Fibroblast of skin of left quadriceps (primary cell): ENCODE measurements at regions not wholly inside any gene's neighbourhood (a gene's known extent, or its start where the extent isn't known, plus 50 kb on each side); places are given as distances from the start of the nearest gene placed in this dataset.

Experiments used
- DNase-seq, 2 experiments: peaks; one replicate each; pipeline ENCODE4 v3.0.0-alpha.2; 2013; ENCODE audit warnings: low read depth in 2 of 2

DNA sequence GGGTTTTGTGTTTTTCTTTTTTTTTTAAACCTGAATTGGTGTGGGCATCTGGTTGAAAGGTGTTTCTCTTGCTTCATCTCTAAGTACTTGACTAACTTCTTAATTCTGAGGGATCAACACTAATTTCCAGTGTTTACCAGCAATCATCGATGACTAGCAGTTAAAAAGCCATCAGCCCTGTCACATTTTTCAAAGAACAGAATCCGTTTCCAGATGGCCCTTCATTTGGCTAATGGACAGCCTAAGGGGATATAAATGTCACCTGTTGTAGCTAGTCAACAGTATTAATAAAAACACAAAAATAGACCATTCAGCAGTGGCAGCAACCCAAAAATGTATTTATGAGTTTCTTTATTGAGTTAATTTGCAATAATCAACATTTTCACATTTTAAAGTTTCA, 1076.5 kb downstream of the MAT2B start:
- DNase-seq = no peak

DNA sequence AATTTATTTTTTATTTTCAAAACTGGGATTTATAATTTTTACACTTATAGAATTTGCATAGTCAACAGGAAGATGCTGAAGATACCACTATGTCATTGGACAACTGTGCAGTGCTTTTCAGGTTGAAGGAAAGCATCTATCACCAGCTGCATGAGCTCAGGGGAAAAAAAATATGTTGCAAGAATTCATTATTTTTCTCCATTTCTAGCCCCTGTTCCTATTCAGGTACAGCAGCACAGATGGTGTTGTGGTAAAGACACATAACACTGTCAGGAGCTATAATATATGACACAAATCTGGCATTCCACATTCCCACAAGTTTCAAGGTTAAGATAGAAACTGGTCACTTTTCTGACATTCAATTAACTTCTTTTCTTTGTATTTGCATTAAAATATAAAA, 1088.6 kb downstream of the MAT2B start:
- no peak for DNase-seq

DNA sequence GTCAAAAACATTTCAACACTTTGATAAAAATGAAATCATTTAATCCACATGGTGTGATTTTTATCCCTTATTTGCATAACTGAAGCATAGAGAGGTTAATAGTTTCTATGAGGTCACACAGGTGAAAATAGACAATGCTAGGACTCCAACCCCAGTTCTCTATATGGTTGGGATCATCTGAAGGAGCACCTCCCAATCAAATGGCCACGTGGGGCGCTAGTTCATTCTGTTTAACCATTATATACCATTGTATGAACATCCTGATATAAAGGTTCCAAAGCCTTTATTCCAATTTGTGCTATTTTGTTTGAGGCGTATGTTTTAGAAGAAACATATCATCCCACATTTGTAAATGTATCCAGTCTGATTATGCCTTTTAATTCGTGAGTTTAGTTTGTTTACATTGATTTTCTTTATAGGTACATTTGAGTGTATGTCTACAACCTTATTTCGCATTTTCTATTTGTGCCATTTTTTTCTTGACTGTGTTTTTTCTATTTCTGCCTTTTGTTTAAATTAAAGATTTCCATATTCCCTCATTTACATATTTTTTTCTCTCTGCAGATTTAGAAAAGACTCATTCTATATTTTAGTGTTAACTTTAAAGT, 1092.0 kb downstream of the MAT2B start:
- DNase-seq = no peak

DNA sequence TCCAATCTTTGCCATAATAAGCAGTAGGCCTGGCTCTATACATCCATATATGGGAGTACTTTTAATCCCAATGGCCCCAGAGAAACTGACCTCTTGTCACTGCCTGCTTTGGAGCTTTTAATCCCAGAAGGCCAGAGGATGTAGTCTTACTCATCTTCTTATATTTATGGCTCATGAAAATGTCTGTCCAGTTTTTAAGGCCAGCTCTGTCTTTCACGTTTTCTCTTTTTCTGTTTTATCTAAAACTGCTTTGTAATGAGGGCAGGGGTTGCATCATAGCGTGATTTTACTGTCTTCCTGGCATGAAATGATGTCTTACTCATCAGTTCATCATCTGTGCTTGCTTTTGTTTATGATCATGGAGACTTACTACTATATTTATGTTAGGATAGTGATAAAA, 1094.9 kb downstream of the MAT2B start:
- DNase-seq = peak; percentile 39 to 45

DNA sequence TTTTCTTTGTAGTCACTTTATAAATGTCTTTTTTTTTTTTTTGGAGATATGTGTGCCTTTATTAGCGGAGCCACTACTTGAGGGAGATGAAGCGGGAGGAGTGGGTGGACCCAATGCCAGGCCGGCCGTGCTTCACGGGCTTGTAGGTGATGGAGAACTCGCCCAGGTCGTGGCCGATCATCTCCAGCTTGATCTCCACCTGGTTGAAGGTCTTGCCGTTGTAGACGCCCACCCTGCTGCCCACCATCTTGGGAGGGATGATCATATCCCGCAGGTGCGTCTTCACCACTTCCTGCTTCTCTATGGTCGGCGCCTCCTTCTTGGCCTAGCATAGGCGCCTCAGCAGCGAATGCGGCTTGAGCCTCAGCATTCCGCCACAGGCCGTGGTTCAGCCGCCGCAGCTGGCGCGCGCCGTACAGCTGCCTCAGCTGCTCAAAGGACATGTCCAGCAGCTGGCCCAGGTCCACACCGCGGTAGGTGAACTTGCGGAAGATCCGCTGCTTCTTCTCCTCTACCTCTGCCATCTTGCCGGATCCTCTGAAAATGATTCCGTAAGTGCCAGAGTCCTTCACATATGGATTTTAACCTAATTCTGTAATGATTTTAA, 1095.6 kb downstream of the MAT2B start:
- no peak for DNase-seq

DNA sequence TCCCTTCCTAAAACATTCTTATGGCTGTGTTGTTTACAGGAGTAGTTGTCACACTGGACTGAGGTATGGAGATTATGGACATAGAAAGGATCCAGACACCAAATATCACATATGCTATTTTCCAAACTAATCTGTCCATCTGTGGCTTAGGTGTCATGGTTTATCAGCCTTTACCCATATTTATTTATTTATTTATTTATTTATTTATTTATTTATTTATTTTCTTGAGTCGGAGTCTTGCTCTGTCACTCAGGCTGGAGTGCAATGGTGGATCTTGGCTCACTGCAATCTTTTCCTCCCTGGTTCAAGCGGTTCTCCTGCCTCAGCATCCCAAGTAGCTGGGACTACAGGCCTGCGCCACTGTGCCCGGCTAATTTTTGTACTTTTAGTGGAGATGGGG, 1103.1 kb downstream of the MAT2B start:
- no peak for DNase-seq

DNA sequence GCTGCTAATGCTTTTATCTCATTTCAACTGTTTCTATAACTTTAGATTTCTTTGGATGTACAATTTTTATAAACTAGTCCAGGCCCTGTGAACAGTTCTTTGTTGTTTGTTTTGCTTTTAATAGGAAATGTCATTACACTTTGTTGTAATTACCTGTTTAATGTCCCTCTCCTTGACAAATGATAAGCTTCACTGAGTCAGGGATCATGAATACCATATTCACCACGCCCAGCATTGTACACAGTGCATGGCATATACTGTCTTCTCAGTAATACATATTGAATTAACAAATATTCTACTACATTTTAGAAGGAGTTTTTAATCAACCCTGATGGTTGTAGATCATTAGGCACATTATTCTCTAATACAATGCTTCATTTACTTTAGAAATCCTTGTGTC, 1105.0 kb downstream of the MAT2B start:
- no peak for DNase-seq

DNA sequence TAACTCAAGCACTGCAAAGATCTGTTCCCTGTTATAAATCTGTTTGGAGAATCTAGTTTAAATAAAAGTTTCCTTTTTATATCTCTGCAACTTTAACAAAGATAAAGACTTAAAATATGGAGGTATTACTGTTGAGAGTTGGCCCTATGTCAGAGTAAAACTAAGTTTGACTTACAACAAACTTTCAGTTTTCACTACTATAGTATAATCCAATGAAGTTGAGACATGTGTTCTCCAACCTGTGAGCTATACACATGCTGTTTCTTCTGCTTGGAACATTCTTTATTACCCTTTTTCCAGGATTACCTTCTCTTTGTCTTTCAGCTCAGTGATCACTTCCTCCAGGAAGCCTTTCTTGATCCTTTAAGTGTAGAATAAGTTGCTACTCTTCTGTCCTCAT, 1109.3 kb downstream of the MAT2B start:
- no peak for DNase-seq

DNA sequence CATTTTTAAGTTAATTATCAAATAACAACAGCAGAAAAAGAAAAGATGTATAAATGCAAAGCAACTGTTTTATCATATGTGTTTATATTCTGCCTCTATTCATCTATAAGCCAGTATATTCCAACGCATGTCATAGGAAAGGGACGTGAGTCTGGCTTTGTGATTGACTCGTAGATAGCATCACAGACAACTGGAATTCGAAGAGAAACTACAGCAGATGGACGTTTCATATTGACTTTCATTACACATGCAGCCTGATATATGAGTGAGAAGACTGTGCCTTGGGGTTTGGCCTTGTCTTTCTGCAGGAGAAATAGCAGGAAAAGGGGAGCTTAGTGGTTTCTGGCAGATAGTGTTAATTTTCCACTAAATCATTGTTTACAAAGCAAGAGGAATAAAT, 1111.9 kb downstream of the MAT2B start:
- DNase-seq = no peak

DNA sequence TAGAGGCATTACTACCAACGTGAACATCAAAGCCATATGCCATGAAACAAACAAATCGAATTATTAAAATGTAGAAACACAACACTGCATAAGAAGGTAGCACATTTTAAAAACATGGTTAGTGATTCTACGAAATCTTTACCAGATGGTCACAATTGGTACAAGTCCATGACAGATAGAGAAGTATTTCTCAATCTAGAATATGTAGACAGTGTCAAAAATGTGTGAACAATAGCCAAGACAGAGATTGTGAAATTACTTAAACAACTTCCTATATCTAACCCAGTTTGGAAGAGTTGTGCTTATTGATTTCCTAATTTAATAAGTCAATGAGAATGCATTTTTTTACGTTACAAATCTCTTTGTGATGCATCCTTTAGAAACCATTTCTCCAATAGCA, 1121.6 kb downstream of the MAT2B start:
- no peak for DNase-seq

DNA sequence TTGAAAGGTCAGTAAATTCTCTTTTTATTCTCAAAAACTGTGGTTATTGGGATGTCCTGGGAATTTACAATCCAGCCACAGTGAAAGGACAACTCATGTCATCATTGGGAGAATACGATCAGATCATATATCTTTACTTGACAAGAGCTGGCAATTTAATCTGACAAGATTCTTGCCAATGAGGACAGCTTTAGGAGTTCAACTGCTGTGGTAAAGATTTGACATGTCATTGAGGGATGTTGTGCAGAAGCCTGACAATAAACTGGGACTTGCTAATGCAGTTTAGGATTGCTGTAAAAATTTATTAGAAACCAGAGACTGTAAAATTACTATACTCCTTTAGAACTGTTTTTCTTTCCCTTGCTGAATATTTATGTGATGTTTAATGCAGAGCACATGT, 1131.0 kb downstream of the MAT2B start:
- DNase-seq = no peak

DNA sequence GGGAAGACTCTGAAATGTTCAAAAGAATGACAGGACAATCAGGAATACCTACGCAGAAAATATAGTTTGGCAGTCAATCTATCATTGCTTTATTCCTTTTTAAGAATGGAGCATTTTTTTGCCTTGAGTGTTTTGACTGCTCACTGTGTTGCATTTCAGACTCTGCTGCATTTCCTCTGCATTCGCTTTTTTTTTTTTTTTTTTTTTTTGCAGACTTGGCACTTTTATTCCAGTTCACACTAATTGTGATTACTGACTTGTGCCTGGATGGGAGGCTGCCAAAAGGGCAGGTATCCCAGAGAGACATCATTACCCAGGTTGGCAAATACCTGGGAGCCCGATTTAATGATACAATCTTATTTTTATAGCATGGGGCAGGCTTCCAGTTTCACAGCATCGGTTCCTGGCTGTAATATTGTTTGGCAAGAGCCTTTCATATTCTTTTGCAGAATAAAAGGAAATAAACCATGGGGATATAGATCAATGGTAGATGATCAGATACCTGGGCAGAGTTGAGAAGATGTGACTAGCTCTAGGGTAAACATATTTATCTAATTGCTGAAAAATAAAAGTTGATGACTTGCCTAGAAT, 1132.6 kb downstream of the MAT2B start:
- no peak for DNase-seq

DNA sequence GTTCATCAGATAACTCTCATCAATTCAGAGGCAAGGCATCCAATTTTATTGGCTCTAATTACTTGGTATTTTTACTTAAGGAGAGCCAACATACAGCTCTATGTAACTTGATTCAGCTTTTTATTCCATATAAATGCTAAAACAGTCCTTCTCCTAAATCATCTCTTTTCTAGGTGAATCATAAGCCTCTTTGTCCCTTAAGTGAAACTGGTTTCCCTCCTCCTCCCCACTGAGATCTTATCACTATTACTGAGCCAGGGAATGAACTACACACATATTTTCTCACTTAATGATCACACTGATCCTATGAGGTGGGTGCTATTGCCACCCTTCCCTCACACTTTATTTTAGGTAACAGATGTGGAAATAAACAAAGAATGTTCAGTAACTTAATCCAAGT, 1143.8 kb downstream of the MAT2B start:
- no peak for DNase-seq

DNA sequence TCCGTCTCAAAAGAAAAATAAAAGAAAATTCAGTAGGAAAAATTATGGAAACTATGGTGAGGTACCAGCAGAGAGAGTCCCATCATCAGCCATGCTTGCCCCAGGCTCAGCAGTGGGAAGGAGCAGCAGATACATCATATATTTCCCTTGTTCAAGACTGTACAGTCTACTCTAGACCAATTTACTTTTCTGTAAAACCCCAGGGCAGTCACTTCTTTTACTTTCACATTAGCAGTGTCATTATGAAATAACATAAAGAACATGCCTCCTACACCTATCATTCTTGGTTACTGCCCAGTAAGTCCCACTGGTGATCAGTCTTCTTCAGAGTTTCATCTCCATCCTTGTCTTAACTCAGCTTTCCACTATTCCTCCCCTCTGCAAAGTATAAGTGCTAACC, 1145.0 kb downstream of the MAT2B start:
- no peak for DNase-seq

DNA sequence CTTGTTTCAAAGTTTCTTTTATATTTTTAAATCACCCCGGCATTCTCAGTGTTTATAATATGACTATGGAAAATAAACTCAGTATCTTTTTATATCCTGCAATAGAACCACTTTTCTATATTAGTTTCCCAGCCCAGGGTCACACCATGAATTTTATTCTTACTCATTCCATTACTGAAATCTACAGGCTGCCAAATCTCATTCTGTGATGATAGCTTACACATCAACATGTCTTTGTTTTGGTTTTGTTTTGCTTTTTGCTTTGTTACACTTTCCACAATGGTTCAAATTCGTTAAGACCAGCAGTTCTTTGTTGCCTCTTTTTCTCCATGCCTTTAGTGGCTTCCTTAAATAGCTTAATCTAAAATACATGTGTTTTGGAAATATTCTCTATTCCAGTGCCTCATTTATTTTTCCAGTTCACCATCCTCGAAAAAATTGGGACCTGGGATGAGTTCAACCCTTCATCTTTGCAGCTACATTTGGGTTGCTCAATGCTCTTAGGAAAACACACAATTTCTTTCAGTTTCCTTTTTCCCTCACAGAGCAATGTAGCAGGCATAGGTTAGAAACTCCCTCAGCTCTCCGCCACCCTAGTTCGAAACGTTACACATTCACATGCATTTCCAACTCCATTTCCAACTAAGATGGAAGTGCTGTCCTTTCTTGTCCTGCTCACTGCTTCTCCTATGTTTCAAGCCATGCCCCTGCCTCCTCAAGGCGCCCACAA, 1146.3 kb downstream of the MAT2B start:
- DNase-seq = no peak

DNA sequence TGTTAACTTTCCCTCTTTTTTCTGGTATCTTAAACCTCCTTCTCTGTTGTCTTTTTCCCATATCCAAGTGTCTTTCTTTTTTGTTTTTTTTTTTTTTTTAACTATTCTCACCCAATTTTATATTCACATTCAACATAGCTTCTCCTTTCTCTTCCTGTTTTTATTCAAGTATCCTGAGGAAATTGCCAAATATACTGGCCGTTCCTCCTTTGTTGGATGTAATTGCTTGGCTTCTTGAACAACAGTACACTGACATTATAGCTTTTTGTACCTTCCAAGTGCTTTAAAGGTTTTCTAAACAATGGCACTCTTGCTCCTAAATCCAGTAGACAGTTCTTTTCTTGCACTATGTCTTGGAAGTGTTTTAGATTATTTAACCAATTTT, 1146.8 kb downstream of the MAT2B start:
- no peak for DNase-seq

DNA sequence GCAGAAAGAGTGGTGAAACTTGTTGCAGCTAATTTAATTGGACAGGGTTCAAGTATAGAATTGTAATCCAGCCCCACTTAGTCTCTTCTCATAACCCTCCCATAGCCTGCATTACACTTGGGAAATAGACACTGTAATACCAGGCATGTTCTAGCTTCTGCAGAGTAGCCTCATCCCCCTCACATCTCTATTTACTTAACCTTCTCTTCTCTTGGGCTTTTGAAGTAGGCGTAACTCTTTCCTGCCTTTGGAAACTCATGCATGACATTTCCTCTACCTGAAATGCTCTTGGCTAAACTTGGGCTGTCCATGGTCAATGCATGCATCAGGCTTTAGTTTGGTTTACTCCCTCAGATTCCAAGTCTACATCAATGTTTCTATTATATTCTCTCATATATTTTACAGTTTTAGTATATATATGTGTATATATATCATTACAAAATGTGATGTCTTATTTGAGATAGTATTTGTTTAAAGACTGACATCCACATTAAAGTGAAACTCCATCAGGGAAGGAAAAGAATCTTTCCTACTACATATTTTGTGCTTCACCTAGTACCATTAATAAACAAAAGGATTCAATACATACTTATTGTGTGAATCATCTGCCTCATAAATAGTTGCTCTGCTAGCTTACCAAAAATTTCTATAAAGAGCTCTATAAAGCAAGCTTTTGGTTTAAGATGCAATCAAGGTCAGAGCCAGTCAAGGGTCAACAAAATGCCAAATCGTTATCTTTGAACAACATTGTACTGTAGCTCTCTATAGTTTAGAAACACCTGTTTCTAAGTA, 1158.0 kb downstream of the MAT2B start:
- peak in 1 of 2 experiments; percentile 11 for DNase-seq

DNA sequence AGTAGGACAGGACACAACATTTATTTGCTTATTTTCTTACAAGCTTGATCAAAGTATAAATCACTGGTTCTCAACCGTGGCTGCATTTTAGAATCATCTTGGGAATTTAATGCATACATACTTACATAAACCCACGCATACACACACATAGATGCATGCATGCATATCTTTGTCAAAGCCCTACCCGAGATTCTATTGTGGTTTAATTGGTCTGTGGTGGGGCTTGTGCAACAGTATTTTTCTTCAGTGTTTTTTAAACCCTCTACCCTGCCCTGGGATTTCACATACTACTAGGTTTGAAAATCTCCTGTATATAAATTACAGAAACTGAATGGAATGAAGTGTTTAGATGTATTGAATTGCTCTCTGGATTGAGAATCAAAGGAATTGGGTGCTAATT, 1166.2 kb downstream of the MAT2B start:
- DNase-seq = peak in 1 of 2 experiments; percentile 8

DNA sequence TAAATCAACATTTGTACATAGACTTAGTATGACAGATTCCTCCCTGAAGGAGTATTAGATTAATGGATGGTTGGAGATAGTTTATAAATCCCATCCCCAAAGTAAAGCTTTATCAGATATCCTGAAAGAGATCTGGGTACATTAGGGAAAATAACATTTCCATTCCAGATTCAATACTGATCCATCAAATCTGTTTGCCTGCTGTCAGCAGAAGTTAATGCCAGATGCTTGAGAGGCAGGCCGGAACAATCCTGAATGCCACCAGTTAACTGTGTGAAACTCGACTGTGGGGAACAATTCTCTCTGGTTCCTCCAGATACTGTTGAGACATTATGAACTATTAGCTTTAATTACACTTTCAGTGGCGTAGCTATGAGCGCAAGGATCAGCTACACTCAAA, 1166.8 kb downstream of the MAT2B start:
- DNase-seq = no peak

DNA sequence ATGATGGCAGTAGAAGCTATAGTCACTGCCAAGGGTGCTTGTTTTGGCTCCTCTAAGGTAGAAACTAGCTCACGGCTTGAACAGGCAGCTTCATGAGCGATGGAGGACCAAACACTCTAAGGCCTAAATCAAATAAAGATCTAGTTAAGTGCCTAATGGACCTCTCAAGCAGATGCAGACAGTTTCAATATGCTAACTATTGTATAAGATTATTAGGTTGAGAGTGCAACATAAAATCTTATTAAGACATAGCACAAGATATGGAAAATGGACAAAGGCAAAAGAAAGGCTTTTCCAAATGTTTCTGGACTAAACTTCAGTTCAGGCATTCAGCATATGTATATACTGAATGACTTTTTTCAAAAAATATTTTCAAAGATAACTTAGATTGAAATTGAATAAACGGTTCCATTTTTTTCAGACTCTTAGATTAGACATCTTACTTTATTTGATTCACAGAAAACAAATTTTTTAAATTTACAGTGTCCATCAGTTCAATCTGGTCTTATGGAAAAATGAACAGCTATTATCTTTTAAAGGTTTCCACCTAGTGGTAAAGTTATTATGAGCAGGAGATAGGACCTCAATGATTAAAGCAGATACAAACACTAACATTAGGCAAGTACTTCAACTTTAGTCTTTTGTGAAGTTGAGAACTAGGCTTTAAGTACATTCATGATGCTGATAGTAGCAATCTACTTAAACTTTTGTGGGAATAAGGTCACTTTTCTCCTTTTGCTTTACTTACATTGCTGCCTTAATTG, 1167.7 kb downstream of the MAT2B start:
- no peak for DNase-seq

DNA sequence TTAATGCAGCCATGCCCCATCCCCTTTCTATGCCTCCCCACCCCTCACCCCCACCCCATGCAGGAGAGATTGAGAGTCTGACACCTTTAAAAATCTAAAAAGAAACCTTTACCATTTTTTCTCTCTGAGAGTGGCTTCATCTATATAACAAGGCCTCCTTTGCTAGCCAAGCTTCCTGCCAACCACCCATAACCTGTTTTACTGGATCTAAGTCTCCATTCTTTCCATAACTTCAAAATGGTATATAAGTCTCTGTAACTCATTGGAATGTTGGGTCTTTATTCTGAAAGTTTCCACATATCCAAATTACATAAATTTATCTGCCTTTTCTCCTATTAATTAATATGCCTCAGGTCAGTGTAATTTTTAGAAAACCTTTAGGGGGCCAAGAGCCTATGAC, 1174.0 kb downstream of the MAT2B start:
- no peak for DNase-seq

DNA sequence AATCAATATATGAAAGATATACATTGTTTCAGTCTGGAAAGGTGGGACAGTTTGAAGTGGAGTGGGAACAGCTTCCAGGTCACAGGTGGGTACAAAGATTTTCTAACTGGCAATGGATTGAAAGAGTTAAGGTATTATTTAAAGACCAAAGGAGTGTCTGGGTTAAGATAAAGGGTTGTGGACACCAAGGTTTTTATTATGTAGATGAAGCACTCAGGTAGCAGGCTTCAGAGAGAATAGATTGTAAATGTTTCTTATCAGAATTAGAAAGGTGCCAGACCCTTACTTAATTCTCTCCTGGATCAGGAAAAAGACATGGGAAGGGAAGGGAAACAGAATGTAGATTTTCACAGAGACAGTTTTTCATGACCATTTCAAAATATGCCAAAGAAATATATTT, 1174.8 kb downstream of the MAT2B start:
- no peak for DNase-seq
